ENCODE measurements at regions not wholly inside any gene's neighbourhood (a gene's known extent, or its start where the extent isn't known, plus 50 kb on each side); places are given as distances from the start of the nearest gene placed in this dataset.

DNA sequence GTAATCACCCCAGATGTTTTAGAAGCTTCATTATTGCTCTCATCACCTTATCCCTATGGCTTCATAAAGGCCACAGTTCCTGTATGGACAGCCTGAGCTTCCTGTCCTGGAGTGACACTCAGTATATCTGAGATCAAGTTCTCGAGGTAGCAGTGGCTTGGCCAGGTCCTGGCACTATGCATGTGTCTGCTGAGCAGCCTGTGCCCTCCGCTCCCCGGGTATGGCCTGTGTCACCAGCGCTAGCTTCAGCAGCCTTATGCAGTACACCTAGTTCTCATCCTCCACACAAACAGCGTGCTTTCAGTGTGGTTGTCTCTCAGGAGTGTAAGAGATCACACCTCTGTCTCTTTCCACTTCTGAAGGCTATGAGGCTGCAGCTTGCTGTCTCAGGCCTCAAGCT is 514.7 kb downstream of the DIRAS2 start:
- TF ChIP-seq, protein P1, sequence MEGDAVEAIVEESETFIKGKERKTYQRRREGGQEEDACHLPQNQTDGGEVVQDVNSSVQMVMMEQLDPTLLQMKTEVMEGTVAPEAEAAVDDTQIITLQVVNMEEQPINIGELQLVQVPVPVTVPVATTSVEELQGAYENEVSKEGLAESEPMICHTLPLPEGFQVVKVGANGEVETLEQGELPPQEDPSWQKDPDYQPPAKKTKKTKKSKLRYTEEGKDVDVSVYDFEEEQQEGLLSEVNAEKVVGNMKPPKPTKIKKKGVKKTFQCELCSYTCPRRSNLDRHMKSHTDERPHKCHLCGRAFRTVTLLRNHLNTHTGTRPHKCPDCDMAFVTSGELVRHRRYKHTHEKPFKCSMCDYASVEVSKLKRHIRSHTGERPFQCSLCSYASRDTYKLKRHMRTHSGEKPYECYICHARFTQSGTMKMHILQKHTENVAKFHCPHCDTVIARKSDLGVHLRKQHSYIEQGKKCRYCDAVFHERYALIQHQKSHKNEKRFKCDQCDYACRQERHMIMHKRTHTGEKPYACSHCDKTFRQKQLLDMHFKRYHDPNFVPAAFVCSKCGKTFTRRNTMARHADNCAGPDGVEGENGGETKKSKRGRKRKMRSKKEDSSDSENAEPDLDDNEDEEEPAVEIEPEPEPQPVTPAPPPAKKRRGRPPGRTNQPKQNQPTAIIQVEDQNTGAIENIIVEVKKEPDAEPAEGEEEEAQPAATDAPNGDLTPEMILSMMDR (IDR thresholded peaks at IDR 0.05; ENCODE audit: low read depth, low read length): no peak
- DNase-seq (ENCODE audit: low read depth in 2 of 2): no peak
- no peak overlapping the region for H3K4me3 ChIP-seq (replicated peaks in 1 of 2; ENCODE audit: low read depth in 2 of 2, low read length in 2 of 2)

DNA sequence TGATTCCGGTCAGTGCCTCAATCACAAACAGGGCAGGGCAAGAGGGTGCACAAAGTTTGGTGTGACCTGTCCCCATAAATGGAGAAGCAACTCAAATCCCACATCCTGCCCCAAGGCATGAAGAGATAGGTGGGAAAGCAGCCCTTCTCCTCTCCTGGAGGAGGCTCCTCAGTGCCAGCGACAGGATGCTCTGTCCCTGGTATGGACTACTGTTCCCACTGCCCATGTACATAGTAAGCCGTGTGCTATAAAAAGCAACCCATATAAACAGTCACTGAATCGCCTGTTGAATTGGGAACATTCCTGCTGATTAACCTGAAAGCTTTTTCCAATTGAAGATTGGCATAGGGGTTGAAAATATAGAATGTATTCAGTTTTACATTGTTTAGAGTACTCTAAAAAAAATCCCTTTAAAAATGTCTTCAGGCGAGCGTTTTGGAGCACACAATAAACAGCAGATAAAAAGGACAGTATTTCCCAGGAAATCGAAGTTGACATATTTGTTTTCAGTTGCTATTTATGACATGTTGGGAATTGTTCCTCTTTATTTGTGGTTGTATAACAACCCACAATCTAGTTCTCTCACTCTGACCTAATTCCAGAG is 513.9 kb downstream of the DIRAS2 start:
- DNase-seq (ENCODE audit: low read depth in 2 of 2): no peak
- no peak overlapping the region for H3K4me3 ChIP-seq (replicated peaks in 1 of 2; ENCODE audit: low read depth in 2 of 2, low read length in 2 of 2)
- TF ChIP-seq, protein P1 (IDR thresholded peaks at IDR 0.05; ENCODE audit: low read depth, low read length): no peak

DNA sequence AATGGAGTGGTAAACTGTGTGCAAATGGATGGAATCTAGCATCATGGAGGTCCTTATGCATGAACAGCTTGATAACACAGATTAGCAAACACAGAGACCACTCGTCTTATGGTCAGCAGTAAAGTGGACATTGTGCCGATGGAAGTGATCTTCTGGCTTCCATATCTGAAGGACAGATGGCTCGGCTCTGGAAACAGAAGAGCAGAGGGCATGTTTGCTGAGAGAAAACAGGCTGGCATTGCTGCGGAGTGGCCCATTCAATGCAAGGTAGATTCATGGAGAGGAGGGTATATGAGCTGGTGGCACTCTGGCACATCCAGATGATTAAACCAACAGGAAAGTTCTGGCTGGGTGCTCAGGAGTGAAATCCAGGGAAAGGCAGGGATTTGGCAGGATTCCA is 513.2 kb downstream of the DIRAS2 start:
- TF ChIP-seq, protein P1 (IDR thresholded peaks at IDR 0.05; ENCODE audit: low read depth, low read length): no peak
- no peak for DNase-seq (ENCODE audit: low read depth in 2 of 2)
- H3K4me3 ChIP-seq (replicated peaks in 1 of 2; ENCODE audit: low read depth in 2 of 2, low read length in 2 of 2): no peak overlapping the region

DNA sequence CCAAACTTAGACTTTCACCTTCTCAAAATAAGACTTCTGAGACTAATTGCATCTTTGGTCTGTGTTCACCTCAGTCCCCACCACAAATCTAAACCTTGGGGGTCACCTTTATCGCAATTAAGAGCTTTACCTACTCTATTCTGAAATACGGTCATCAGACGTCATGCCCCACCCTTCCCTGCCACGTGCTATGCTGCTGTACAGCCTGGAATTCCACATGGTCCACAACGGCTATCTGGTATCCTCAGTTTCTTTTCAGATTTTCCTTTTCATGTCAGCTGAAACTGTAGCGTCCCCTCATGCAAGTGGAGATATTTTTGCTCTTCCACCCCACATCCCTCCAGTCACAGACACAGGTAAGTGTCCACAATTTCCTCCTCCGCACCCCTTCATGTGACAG is 511.1 kb downstream of the DIRAS2 start:
- DNase-seq (ENCODE audit: low read depth in 2 of 2): no peak
- H3K4me3 ChIP-seq (replicated peaks in 1 of 2; ENCODE audit: low read depth in 2 of 2, low read length in 2 of 2): no peak overlapping the region
- TF ChIP-seq, protein P1 (IDR thresholded peaks at IDR 0.05; ENCODE audit: low read depth, low read length): no peak

DNA sequence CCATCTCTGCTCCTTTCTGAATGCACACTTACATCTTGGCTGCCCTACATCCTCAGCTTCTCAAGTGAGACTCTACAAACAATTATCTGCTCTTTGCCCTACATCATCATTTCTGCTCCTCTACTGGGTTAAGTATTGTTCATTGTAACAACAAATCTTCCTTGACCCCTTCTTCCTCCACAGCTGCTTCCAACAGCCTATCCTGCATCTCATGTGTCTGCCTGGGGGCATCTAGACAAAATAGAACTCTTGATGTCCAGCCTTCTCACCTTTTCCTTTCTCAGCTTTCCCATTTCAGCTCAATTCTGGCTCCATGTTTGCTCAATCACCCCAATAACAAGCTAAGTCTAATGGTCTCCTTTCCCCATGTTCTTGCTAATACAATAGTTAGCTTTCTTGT is 509.8 kb downstream of the DIRAS2 start:
- DNase-seq (ENCODE audit: low read depth in 2 of 2): no peak
- TF ChIP-seq, protein P1 (IDR thresholded peaks at IDR 0.05; ENCODE audit: low read depth, low read length): no peak
- H3K4me3 ChIP-seq (replicated peaks in 1 of 2; ENCODE audit: low read depth in 2 of 2, low read length in 2 of 2): no peak overlapping the region

DNA sequence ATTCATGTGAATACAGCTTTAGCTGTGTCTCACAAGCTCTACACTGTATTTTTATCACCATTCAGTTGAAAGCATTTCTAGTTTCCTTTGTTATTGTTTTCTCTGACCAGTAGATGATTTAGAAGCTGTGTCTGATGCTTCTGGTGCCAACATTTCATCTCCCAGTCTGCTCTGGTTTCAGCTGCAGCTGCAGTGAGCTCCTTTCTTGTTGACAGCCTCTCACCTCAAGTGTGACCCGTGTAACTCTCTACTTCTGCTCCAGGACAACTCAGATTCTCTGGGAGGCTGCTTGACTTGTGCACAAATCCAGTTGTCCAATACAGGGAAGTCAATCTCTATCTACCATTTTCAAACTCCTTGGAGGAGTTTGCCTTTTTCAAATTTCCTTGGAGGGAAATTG is 504.8 kb downstream of the DIRAS2 start:
- TF ChIP-seq, protein P1 (IDR thresholded peaks at IDR 0.05; ENCODE audit: low read depth, low read length): no peak
- DNase-seq (ENCODE audit: low read depth in 2 of 2): no peak
- H3K4me3 ChIP-seq (replicated peaks in 1 of 2; ENCODE audit: low read depth in 2 of 2, low read length in 2 of 2): no peak overlapping the region
